BLaER1 (cell line): ENCODE measurements at regions not wholly inside any gene's neighbourhood (a gene's known extent, or its start where the extent isn't known, plus 50 kb on each side); places are given as distances from the start of the nearest gene placed in this dataset.
A peak's percentile ranks its signal among the peaks of the same experiment; 100 is the strongest.

Experiments used
- H3K27ac ChIP-seq: shearing (Covaris generic); formaldehyde crosslinking; 2 replicates; pipeline ENCODE4 v1.8.1; 2022
- H3K27me3 ChIP-seq: shearing (Covaris generic); formaldehyde crosslinking; 2 replicates; pipeline ENCODE4 v1.8.1; 2022
- H3K36me3 ChIP-seq: shearing (Covaris generic); formaldehyde crosslinking; 2 replicates; pipeline ENCODE4 v1.8.1; 2022
- H3K4me1 ChIP-seq: shearing (Covaris generic); formaldehyde crosslinking; 2 replicates; pipeline ENCODE4 v1.8.1; 2022
- H3K4me2 ChIP-seq: shearing (Covaris generic); formaldehyde crosslinking; 2 replicates; pipeline ENCODE4 v1.8.1; 2022
- H3K4me3 ChIP-seq: shearing (Covaris generic); formaldehyde crosslinking; 2 replicates; pipeline ENCODE4 v1.8.1; 2022
- H3K9ac ChIP-seq: shearing (Covaris generic); formaldehyde crosslinking; 2 replicates; pipeline ENCODE4 v1.8.1; 2022
- H3K9me3 ChIP-seq: shearing (Covaris generic); formaldehyde crosslinking; 2 replicates; pipeline ENCODE4 v1.8.1; 2022
- H4K20me1 ChIP-seq: shearing (Covaris generic); formaldehyde crosslinking; 2 replicates; pipeline ENCODE4 v1.8.1; 2022
- Cebpa-rat ChIP-seq: shearing (Covaris generic); IDR thresholded peaks from 2 replicates; pipeline ENCODE4 v1.8.1; 2022

- 0 out of 2 replicates have a peak, but pooled peaks cover 5% of the 10 kb centered on the region for H4K20me1 ChIP-seq
- no peak overlapping the region for H3K27ac ChIP-seq
- H3K4me3 ChIP-seq = no peak overlapping the region
- peak overlapping the region; percentile 77 for H3K4me2 ChIP-seq
- no peaks in the 10 kb centered on the region for H3K9me3 ChIP-seq
- peak overlapping the region; percentile 3; the same call in 1 of the 2 replicates for H3K9ac ChIP-seq
- H3K4me1 ChIP-seq = peaks cover 85% of the 10 kb centered on the region
- H3K27me3 ChIP-seq = no peaks in the 10 kb centered on the region
- H3K36me3 ChIP-seq = no peaks in the 10 kb centered on the region
- no peak for TF ChIP-seq Cebpa-rat
Observed at GRCh38 chr16:85429776-85430522, 183.2 kb upstream of the GSE1 start.

- H3K9me3 ChIP-seq = no peaks in the 10 kb centered on the region
- no peak overlapping the region for H3K4me3 ChIP-seq
- H3K9ac ChIP-seq = peak overlapping the region; percentile 3; the same call in 1 of the 2 replicates
- TF ChIP-seq Cebpa-rat = no peak
- no peaks in the 10 kb centered on the region for H3K27me3 ChIP-seq
- no peaks in the 10 kb centered on the region for H3K36me3 ChIP-seq
- peak overlapping the region; percentile 77 for H3K4me2 ChIP-seq
- H4K20me1 ChIP-seq = 0 out of 2 replicates have a peak, but pooled peaks cover 5% of the 10 kb centered on the region
- peaks cover 85% of the 10 kb centered on the region for H3K4me1 ChIP-seq
- H3K27ac ChIP-seq = peak overlapping the region; percentile 24; the same call in 1 of the 2 replicates
Observed at GRCh38 chr16:85430523-85431421, 182.3 kb upstream of the GSE1 start.

- H3K27ac ChIP-seq = no peak overlapping the region
- H3K4me2 ChIP-seq = peak overlapping the region; percentile 77
- no peaks in the 10 kb centered on the region for H3K36me3 ChIP-seq
- TF ChIP-seq Cebpa-rat = no peak
- no peaks in the 10 kb centered on the region for H3K27me3 ChIP-seq
- H3K4me3 ChIP-seq = no peak overlapping the region
- H3K9ac ChIP-seq = no peak overlapping the region
- 0 out of 2 replicates have a peak, but pooled peaks cover 5% of the 10 kb centered on the region for H4K20me1 ChIP-seq
- no peaks in the 10 kb centered on the region for H3K9me3 ChIP-seq
- H3K4me1 ChIP-seq = peaks cover 92% of the 10 kb centered on the region
Observed at GRCh38 chr16:85431431-85432124, 181.5 kb upstream of the GSE1 start.

GRCh38 chr16:85432606-85433005 lies 180.5 kb upstream of the GSE1 start:
- H3K27me3 ChIP-seq = no peaks in the 10 kb centered on the region
- no peak overlapping the region for H3K27ac ChIP-seq
- H3K4me1 ChIP-seq = peaks cover 94% of the 10 kb centered on the region
- no peak overlapping the region for H3K4me2 ChIP-seq
- H3K36me3 ChIP-seq = no peaks in the 10 kb centered on the region
- TF ChIP-seq Cebpa-rat = no peak
- no peak overlapping the region for H3K4me3 ChIP-seq
- no peak overlapping the region for H3K9ac ChIP-seq
- H4K20me1 ChIP-seq = 0 out of 2 replicates have a peak, but pooled peaks cover 5% of the 10 kb centered on the region
- H3K9me3 ChIP-seq = no peaks in the 10 kb centered on the region

GRCh38 chr16:85433477-85433876 lies 179.6 kb upstream of the GSE1 start:
- Histone ChIP-seq H3K9me3 (no peaks in the 10 kb centered on the region), H3K4me1 (peaks cover 94% of the 10 kb centered on the region), H3K27me3 (no peaks in the 10 kb centered on the region), H4K20me1 (0 out of 2 replicates have a peak, but pooled peaks cover 5% of the 10 kb centered on the region), H3K36me3 (no peaks in the 10 kb centered on the region), H3K9ac (no peak overlapping the region), H3K4me3 (no peak overlapping the region), H3K27ac (no peak overlapping the region), H3K4me2 (no peak overlapping the region)
- no peak for TF ChIP-seq Cebpa-rat

DNA sequence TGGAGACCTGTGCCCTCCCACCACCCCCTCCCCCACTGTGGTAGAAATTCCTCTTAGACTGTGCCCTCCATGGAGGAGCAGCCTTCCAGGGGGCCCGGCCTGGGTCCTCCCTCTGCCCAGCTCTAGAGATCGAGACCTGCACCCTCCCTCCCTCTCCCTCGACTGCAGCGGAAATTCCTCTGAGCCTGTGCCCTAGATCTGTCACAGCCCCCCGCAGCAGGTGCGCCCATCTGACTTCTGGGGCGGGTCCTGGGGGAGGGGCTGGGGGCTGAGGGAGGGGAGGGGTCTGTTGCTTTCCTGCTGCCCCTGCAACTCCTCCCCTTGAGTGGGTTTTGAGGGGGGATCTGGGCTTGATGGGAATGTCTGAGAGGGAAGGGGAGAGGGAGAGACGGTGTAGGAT lies 177.8 kb upstream of the GSE1 start:
- H3K4me1 ChIP-seq = peaks cover 94% of the 10 kb centered on the region

DNA sequence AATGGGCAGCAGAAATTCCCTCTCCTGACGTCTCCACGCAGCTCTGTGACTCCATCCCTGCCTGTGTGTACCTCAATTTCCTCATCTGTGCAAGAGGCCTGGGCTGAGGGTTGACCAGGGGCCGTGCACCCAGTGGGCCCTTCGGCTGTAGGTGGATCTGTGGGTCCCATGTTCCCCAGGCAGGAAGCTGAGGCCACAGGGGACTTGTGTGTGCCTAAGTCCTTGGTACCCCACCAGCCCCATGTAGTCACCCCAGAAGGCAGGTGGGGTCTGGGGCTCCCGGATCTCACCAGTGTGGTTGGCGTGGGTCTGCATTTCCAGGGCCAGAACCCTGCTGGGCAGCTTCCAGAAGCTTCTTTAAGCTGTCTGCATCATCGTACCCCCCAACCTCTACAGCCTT lies 177.4 kb upstream of the GSE1 start:
- Histone ChIP-seq H3K4me2 (peak overlapping the region; percentile 89), H3K4me3 (no peak overlapping the region), H3K27ac (peak overlapping the region; percentile 84), H3K4me1 (peaks cover 94% of the 10 kb centered on the region), H4K20me1 (no peaks in the 10 kb centered on the region), H3K36me3 (no peaks in the 10 kb centered on the region), H3K27me3 (no peaks in the 10 kb centered on the region), H3K9me3 (no peaks in the 10 kb centered on the region), H3K9ac (peak overlapping the region; percentile 63; the same call in 1 of the 2 replicates)
- TF ChIP-seq Cebpa-rat = no peak

More for the DNA sequence above, 177.8 kb upstream of the GSE1 start:
- Histone ChIP-seq H3K4me2 (peak overlapping the region; percentile 89), H3K36me3 (no peaks in the 10 kb centered on the region), H3K27ac (peak overlapping the region; percentile 84), H3K27me3 (no peaks in the 10 kb centered on the region), H3K4me3 (no peak overlapping the region), H3K9me3 (no peaks in the 10 kb centered on the region), H3K9ac (peak overlapping the region; percentile 63; the same call in 1 of the 2 replicates), H4K20me1 (0 out of 2 replicates have a peak, but pooled peaks cover 3% of the 10 kb centered on the region)
- no peak for TF ChIP-seq Cebpa-rat

- Histone ChIP-seq H3K36me3 (no peaks in the 10 kb centered on the region), H3K4me3 (0 out of 2 replicates have a peak overlapping the region, but pooled peaks have one; percentile 32), H4K20me1 (no peaks in the 10 kb centered on the region), H3K27me3 (no peaks in the 10 kb centered on the region), H3K9ac (peak overlapping the region; percentile 63), H3K27ac (peak overlapping the region; percentile 84), H3K4me2 (peak overlapping the region; percentile 89), H3K9me3 (no peaks in the 10 kb centered on the region), H3K4me1 (peaks cover 93% of the 10 kb centered on the region)
- TF ChIP-seq Cebpa-rat = no peak
Observed at GRCh38 chr16:85436207-85436606, 176.9 kb upstream of the GSE1 start.

DNA sequence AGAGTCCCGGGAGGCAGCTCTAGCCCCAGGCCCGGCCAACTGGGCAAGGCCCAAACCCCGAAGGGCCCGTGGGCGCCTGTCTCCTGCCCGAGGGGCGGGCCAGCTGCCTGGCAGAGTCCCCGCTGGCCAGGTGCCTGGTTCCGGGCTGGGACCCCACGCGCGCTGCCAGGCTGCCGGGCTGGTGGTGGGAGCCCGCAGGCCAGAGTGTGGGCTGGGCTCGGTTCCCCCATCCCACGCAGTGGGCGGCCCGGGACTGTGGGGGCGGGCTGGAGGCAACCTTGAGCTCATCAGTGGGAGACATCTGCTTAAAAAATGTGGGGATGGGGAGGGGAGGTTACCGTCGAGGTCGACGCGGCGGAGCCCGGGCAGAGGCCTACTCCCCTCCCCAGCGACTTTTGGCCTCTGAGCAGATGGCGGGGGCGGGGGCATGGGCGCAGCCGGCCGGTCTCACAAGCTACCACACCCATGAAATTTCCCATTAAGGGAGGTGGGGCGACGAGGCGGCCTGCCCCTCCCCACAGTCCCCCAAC lies 176.4 kb upstream of the GSE1 start:
- H3K4me3 ChIP-seq = peak overlapping the region; percentile 36; the same call in 1 of the 2 replicates
- H3K36me3 ChIP-seq = no peaks in the 10 kb centered on the region
- H3K9me3 ChIP-seq = no peaks in the 10 kb centered on the region
- peaks cover 88% of the 10 kb centered on the region for H3K4me1 ChIP-seq
- H3K9ac ChIP-seq = peak overlapping the region; percentile 63
- no peaks in the 10 kb centered on the region for H4K20me1 ChIP-seq
- TF ChIP-seq Cebpa-rat = no peak
- H3K27me3 ChIP-seq = no peaks in the 10 kb centered on the region
- H3K4me2 ChIP-seq = peak overlapping the region; percentile 89
- peak overlapping the region; percentile 84 for H3K27ac ChIP-seq
